GM12891 (cell line): ENCODE measurements at regions not wholly inside any gene's neighbourhood (a gene's known extent, or its start where the extent isn't known, plus 50 kb on each side); places are given as distances from the start of the nearest gene placed in this dataset.

Source experiments
- POLR2A ChIP-seq: IDR thresholded peaks from 2 replicates; pipeline ENCODE4 v1.6.1; 2011; ENCODE audit warnings: low read depth, low read length, control low read depth
- POLR2AphosphoS5 ChIP-seq: IDR thresholded peaks from 2 replicates; pipeline ENCODE4 v1.6.1; 2011; ENCODE audit warnings: low read depth, low read length, control low read depth
- SPI1 ChIP-seq: IDR thresholded peaks from 2 replicates; pipeline ENCODE4 v1.6.1; 2011; ENCODE audit warnings: low read depth, low read length, control low read depth
- TAF1 ChIP-seq: IDR thresholded peaks from 2 replicates; pipeline ENCODE4 v1.6.1; 2011; ENCODE audit warnings: low read depth, low read length, control low read depth

DNA sequence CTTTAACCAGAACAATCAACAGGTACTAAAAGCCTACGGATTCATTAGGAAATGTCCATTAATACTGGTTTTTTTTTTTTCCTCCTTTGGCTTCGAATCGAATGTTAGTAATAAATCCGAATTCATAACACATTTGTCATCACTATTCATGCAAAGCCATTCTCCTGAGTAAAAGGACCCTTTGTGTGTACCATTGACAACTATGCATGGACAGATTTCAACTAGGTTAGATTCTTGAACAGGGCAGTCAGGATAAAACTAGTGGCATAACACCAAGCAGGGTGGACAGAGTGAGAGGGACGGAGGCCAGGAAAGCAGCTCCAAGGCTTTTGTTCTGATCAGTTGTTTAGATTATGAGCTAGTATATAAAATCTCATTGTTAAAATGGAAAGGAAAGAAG lies 1722.0 kb upstream of the TENM3 start:
- TF ChIP-seq POLR2A (no peak), POLR2AphosphoS5 (no peak), TAF1 (no peak), SPI1 (no peak)
